ENCODE measurements at regions not wholly inside any gene's neighbourhood (a gene's known extent, or its start where the extent isn't known, plus 50 kb on each side); places are given as distances from the start of the nearest gene placed in this dataset.

GRCh38 chr5:171615705-171616640 is 169.6 kb upstream of the SMIM23 start:
- TF ChIP-seq JUN (IDR thresholded peaks at IDR 0.05), result no peak
- TF ChIP-seq HMGXB4 (CRISPR knock-in tag; IDR thresholded peaks at IDR 0.05; ENCODE audit: borderline replicate concordance), result no peak
- TF ChIP-seq CBX8 (IDR thresholded peaks at IDR 0.05), result no peak
- no peak for TF ChIP-seq CTCF (IDR thresholded peaks at IDR 0.05)
- no peak for TF ChIP-seq RAD21 (conservative IDR thresholded peaks at IDR 0.05 in 1 of 2, IDR thresholded peaks at IDR 0.05 in 1 of 2)
- TF ChIP-seq USF2 (IDR thresholded peaks at IDR 0.05), result no peak
- no peak for TF ChIP-seq FOSB (CRISPR knock-in tag; IDR thresholded peaks at IDR 0.05)
- no peak for TF ChIP-seq MAX (IDR thresholded peaks at IDR 0.05)
- no peak for TF ChIP-seq RFX5 (IDR thresholded peaks at IDR 0.05)
- no peak for TF ChIP-seq CHD2 (IDR thresholded peaks at IDR 0.05; ENCODE audit: low read length, partially characterized antibody)
- no peak for TF ChIP-seq ZNF302 (CRISPR knock-in tag; IDR thresholded peaks at IDR 0.05)
- no peak for TF ChIP-seq E2F6 (IDR thresholded peaks at IDR 0.05; ENCODE audit: borderline replicate concordance, low read depth)
- no peak for TF ChIP-seq REST (IDR thresholded peaks at IDR 0.05)
- TF ChIP-seq EP300 (IDR thresholded peaks at IDR 0.05), result no peak
